GM18507 (cell line): ENCODE measurements at regions not wholly inside any gene's neighbourhood (a gene's known extent, or its start where the extent isn't known, plus 50 kb on each side); places are given as distances from the start of the nearest gene placed in this dataset.
"Not testable (repeated sequence)": the region's sequence is repeated elsewhere in the genome, so short reads cannot be mapped to it uniquely, and the experiment has no call there.

Experiments
- DNase-seq: peaks from one replicate; pipeline ENCODE4 v3.0.0; 2011; ENCODE audit warnings: low read depth; ENCODE audit not compliant: insufficient read length; ENCODE audit errors: extremely low spot score
- FAIRE-seq: peaks from 2 replicates; lab custom pipeline; 2011; peaks lifted over from hg19 to GRCh38; lab: Jason Lieb, UNC

- DNase-seq, result no peak
- no peak for FAIRE-seq
Observed at GRCh38 chr7:79681454-79681853, 228.0 kb upstream of the MAGI2 start.

GRCh38 chr7:79673969-79674368 is 220.5 kb upstream of the MAGI2 start:
- no peak for FAIRE-seq
- DNase-seq, result no peak

- DNase-seq (no peak), FAIRE-seq (no peak)
Observed at GRCh38 chr7:79673421-79673820, 220.0 kb upstream of the MAGI2 start.

- DNase-seq, result no peak
- no peak for FAIRE-seq
Observed at GRCh38 chr7:79668292-79668691, 214.8 kb upstream of the MAGI2 start.

- no peak for DNase-seq
- no peak for FAIRE-seq
Observed at GRCh38 chr7:79666472-79666871, 213.0 kb upstream of the MAGI2 start.

GRCh38 chr7:79664884-79665676 is 211.6 kb upstream of the MAGI2 start:
- no peak for FAIRE-seq
- no peak for DNase-seq

GRCh38 chr7:79658304-79658703 is 204.8 kb upstream of the MAGI2 start:
- DNase-seq (no peak), FAIRE-seq (no peak)

- no peak for DNase-seq
- FAIRE-seq, result no peak
Observed at GRCh38 chr7:79653136-79653631, 199.7 kb upstream of the MAGI2 start.

GRCh38 chr7:79652619-79653018 is 199.2 kb upstream of the MAGI2 start:
- FAIRE-seq, result no peak
- DNase-seq, result no peak

GRCh38 chr7:79647711-79648110 is 194.2 kb upstream of the MAGI2 start:
- DNase-seq (no peak), FAIRE-seq (no peak)

- DNase-seq (no peak), FAIRE-seq (no peak)
Observed at GRCh38 chr7:79646278-79646677, 192.8 kb upstream of the MAGI2 start.

GRCh38 chr7:79636849-79637248 is 183.4 kb upstream of the MAGI2 start:
- FAIRE-seq (no peak), DNase-seq (no peak)

- FAIRE-seq, DNase-seq: not testable (repeated sequence)
Observed at GRCh38 chr7:79625921-79626320, 172.5 kb upstream of the MAGI2 start.

- DNase-seq, result no peak
- FAIRE-seq, result no peak
Observed at GRCh38 chr7:79624336-79624735, 170.9 kb upstream of the MAGI2 start.

- DNase-seq, result no peak
- no peak for FAIRE-seq
Observed at GRCh38 chr7:79622781-79623180, 169.3 kb upstream of the MAGI2 start.

GRCh38 chr7:79620291-79620690 is 166.8 kb upstream of the MAGI2 start:
- no peak for DNase-seq
- FAIRE-seq, result no peak

GRCh38 chr7:79619216-79619615 is 165.7 kb upstream of the MAGI2 start:
- no peak for DNase-seq

GRCh38 chr7:79615871-79616640 is 162.6 kb upstream of the MAGI2 start:
- no peak for FAIRE-seq
- no peak for DNase-seq

More at GRCh38 chr7:79619216-79619615, 165.7 kb upstream of the MAGI2 start:
- no peak for FAIRE-seq

GRCh38 chr7:79615466-79615865 is 162.0 kb upstream of the MAGI2 start:
- FAIRE-seq (no peak), DNase-seq (no peak)

- FAIRE-seq, result no peak
- DNase-seq, result no peak
Observed at GRCh38 chr7:79612903-79613302, 159.4 kb upstream of the MAGI2 start.

GRCh38 chr7:79612022-79612421 is 158.6 kb upstream of the MAGI2 start:
- FAIRE-seq (no peak), DNase-seq (no peak)
